BE2C (cell line): ENCODE measurements at regions not wholly inside any gene's neighbourhood (a gene's known extent, or its start where the extent isn't known, plus 50 kb on each side); places are given as distances from the start of the nearest gene placed in this dataset.

Experiments
- DNase-seq: peaks from one replicate; pipeline ENCODE4 v3.0.0-alpha.2; 2020
- H3K27me3 ChIP-seq: fragments of 250-450 bp; sonication (Bioruptor Pico); 2 replicates; pipeline ENCODE4 v1.5.1; 2020; ENCODE audit warnings: mild to moderate bottlenecking
- H3K36me3 ChIP-seq: fragments of 250-450 bp; sonication (Bioruptor Pico); 2 replicates; pipeline ENCODE4 v1.5.1; 2020; ENCODE audit warnings: mild to moderate bottlenecking
- H3K4me1 ChIP-seq: fragments of 250-450 bp; sonication (Bioruptor Pico); 2 replicates; pipeline ENCODE4 v1.5.1; 2020
- H3K4me3 ChIP-seq: 2 replicates; pipeline ENCODE4 v1.5.1; 2011; ENCODE audit warnings: low read depth, low read length
- H3K9me3 ChIP-seq: fragments of 250-450 bp; sonication (Bioruptor Pico); 2 replicates; pipeline ENCODE4 v1.5.1; 2020
- TF ChIP-seq, protein P1 (sequence below): IDR thresholded peaks from 2 replicates; pipeline ENCODE4 v1.5.1; 2012; ENCODE audit warnings: mild to moderate bottlenecking, low read depth, low read length

DNA sequence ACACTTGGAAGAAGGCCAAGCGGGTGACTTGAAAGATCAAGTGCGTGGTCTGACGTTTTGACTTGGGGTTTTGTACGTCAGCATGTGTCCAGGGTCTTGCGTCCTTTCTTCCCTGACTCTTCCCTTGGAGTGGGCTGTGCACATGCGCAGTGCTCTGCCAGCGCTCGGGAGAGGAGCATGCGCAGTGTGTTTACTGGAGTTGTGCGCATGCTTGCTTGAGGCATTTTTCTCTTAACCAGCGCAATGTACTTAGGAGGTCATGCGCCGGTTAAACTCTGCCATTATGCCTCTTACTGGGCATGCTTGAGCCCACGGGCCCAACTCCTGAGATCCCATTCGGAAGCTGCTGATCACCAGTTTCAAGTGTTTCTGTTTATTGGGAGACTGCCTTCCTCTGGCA is 242.5 kb upstream of the AJAP1 start:
- no peak overlapping the region for H3K4me3 ChIP-seq
- H3K27me3 ChIP-seq: no peaks in the 10 kb centered on the region
- H3K36me3 ChIP-seq: no peaks in the 10 kb centered on the region
- no peak for DNase-seq
- H3K4me1 ChIP-seq: no peaks in the 10 kb centered on the region
- TF ChIP-seq, protein P1, sequence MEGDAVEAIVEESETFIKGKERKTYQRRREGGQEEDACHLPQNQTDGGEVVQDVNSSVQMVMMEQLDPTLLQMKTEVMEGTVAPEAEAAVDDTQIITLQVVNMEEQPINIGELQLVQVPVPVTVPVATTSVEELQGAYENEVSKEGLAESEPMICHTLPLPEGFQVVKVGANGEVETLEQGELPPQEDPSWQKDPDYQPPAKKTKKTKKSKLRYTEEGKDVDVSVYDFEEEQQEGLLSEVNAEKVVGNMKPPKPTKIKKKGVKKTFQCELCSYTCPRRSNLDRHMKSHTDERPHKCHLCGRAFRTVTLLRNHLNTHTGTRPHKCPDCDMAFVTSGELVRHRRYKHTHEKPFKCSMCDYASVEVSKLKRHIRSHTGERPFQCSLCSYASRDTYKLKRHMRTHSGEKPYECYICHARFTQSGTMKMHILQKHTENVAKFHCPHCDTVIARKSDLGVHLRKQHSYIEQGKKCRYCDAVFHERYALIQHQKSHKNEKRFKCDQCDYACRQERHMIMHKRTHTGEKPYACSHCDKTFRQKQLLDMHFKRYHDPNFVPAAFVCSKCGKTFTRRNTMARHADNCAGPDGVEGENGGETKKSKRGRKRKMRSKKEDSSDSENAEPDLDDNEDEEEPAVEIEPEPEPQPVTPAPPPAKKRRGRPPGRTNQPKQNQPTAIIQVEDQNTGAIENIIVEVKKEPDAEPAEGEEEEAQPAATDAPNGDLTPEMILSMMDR: no peak
- H3K9me3 ChIP-seq: no peaks in the 10 kb centered on the region

DNA sequence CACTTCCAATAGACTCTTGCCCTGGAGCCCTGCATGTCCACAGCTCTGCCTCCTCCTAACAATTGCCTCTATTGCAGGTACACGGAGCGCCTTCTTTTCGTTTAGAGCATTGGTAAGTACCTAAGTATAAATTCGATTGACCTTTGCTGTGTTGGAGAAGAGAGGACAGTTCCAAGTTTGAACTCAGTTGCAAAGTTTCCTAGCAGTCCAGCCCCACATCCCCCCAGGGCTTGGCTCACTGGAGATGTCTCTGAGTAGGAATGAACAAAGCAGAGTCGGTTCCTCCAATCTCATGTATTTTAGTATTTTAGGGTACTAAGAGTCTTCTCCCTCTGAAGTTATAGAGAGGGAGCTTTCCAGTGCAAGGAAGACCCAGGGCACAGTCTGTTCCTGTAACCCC is 238.9 kb upstream of the AJAP1 start:
- Histone ChIP-seq H3K9me3 (no peaks in the 10 kb centered on the region), H3K4me3 (no peak overlapping the region), H3K27me3 (no peaks in the 10 kb centered on the region), H3K36me3 (no peaks in the 10 kb centered on the region), H3K4me1 (no peaks in the 10 kb centered on the region)
- DNase-seq: no peak
- TF ChIP-seq, protein P1: no peak

DNA sequence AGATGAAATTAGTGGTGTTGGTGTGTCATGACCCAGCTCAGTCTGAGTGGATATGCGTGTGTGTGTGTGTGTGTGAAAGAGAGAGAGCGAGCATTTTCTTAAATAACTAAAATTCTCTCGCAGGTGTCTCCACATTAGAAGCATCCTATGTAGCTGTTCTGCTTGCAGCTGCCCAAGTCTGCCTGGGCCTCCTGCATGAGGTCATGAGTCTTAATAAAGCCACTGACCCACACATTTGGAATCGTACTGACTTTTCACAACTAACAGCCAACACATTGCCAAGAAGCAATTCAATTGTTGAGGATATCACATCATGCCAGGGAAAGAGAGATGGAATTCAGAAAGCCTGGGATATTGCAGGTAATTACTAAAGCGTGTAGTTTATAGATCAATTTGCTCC is 238.2 kb upstream of the AJAP1 start:
- Histone ChIP-seq H3K36me3 (no peaks in the 10 kb centered on the region), H3K9me3 (no peaks in the 10 kb centered on the region), H3K4me1 (no peaks in the 10 kb centered on the region), H3K4me3 (no peak overlapping the region), H3K27me3 (no peaks in the 10 kb centered on the region)
- TF ChIP-seq, protein P1: no peak
- no peak for DNase-seq

DNA sequence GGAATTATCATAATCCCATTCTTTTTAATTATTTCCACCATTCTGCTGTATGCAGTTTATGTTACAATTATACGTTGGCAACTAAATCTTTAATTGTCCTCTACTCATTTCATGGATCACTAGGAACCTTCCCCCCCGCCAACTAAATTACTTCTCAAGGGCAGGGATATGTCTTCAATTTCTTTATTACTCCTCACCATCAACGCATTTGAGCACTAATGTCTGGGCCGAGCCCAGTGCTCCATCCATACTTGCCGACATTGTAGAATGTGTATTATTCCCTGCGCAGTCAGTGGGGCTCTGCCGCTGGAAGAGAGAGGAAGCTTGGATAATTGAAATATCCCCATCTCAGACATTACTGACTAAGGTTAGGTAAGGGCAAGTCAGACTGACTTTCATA is 236.4 kb upstream of the AJAP1 start:
- TF ChIP-seq, protein P1: no peak
- DNase-seq: no peak
- Histone ChIP-seq H3K4me1 (no peaks in the 10 kb centered on the region), H3K36me3 (no peaks in the 10 kb centered on the region), H3K4me3 (no peak overlapping the region), H3K9me3 (no peaks in the 10 kb centered on the region), H3K27me3 (no peaks in the 10 kb centered on the region)

DNA sequence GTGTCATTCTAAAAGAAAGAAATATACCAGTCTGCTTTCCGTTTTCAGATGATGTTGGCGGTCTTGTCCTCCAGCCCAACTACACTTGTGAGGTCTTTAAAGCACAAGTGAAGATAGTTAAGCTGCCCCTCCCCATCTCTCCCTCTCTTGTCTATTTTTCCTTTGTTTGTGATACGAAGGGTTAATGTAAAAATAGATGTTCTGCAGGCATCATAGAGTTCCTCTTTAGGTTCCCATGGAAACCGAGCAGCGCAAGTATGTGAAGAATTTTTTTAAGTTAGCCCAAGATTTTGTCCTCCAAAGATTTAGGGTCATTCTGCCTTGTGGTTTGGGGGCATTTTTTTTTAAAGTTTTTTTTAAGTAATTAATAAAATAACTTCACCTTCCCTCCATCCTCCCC is 232.4 kb upstream of the AJAP1 start:
- Histone ChIP-seq H3K27me3 (no peaks in the 10 kb centered on the region), H3K36me3 (no peaks in the 10 kb centered on the region)
- TF ChIP-seq, protein P1: no peak

DNA sequence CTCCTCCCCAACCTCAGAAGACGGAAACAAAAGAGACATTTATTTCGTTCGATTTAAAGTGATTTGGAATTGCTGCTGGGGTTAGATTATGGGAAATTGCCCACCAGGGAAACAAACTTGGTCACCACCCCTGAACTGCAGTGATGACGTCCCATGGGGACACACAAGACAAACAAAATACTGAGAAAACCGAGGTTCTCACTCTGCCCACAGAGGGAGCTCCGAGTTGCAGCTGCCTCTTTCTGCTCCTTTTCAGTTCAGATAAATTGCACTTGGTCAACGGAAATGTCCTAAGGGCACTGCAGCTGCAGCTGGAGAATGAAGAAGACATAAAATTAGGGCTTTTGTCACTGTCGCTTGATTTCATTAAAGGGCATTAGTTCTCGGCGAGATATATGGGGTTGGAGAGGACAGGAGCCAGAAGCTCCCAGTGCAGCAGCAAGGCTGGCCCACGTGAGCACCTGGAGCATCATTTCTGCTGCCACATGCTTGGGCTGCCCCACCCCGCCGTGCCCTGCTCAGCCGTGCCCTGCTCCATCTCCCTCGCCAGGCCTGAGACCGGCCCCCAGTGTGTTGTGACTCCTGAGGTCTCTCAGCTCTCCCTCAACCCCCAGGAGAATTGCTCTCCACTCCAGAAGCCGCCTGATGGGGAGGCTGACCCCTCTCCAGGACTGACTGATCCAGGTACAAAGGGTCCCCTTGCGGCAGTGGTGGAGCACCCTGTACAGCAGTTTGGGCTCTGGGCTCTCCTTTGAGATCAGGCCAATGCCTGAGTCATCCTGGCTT is 231.7 kb upstream of the AJAP1 start:
- Histone ChIP-seq H3K27me3 (no peaks in the 10 kb centered on the region), H3K36me3 (no peaks in the 10 kb centered on the region), H3K4me1 (no peaks in the 10 kb centered on the region), H3K4me3 (no peak overlapping the region), H3K9me3 (no peaks in the 10 kb centered on the region)
- TF ChIP-seq, protein P1: no peak
- no peak for DNase-seq

More for the DNA sequence above, 232.4 kb upstream of the AJAP1 start:
- no peaks in the 10 kb centered on the region for H3K4me1 ChIP-seq
- no peak overlapping the region for H3K4me3 ChIP-seq
- DNase-seq: no peak
- H3K9me3 ChIP-seq: no peaks in the 10 kb centered on the region
